ENCODE measurements at regions not wholly inside any gene's neighbourhood (a gene's known extent, or its start where the extent isn't known, plus 50 kb on each side); places are given as distances from the start of the nearest gene placed in this dataset.

DNA sequence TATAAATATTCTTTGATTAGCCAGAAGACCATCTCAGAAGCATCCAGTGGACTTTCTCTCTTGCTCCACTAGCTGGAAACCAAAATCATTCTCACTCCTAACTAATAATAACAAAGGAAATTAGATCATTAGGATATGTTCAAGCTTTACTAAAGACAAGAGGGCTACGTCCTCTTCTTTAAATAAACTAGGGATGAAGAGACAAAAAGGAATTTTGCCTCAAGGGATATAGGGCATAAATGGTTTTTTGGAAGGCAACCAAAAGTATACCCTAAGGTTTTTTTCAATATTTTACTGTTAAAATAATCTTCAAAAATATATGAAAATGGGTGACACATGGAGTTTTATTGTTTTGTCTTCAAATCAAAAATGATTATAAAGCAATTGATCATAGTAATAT lies 745.8 kb downstream of the MRPL39 start:
- no peak for DNase-seq

DNA sequence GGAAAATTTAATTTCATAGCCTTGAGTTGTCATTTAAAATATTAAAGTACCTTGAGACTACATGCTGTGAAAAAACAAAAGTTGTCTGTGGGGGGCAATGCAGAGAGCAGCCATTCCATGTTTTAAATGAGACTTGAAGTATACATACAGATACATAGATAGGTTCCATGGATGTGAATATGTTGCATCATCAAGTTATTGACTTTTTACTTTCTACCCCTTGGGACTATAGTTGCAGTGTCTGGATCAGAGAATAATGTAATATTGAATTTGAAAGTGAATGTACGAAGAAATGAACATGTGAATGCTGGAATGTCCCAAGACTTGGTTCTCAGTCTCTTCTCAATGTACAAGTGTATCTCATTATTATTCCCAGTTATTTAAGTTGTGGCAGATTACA lies 751.0 kb downstream of the MRPL39 start:
- DNase-seq, result no peak

DNA sequence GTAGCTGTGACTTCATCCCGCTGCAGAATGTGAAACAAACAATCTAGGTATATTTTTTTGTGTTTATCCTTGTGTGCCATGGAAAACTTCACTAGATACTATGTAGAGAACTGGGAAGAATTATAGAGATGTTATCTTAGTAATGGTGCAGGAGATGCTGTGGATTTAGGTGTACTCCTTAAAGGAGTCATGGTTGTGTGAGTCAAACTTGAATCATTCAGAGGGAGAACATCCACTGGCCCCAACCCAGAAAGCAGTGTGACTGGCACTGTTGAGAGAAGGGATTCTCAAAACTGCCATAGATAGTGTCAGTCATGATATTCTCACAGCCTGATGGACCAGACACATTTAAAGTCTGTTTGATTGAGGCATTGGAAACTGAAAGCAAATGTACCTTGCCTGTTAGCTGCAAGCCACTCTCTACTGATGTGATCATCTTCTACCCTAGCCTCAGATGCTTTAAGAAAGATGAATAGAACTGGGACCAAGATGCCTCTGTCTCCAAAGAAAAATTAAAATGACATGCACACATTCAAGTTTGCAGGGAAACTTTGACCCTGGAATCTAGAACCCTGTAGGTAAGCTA lies 754.6 kb downstream of the MRPL39 start:
- no peak for DNase-seq

DNA sequence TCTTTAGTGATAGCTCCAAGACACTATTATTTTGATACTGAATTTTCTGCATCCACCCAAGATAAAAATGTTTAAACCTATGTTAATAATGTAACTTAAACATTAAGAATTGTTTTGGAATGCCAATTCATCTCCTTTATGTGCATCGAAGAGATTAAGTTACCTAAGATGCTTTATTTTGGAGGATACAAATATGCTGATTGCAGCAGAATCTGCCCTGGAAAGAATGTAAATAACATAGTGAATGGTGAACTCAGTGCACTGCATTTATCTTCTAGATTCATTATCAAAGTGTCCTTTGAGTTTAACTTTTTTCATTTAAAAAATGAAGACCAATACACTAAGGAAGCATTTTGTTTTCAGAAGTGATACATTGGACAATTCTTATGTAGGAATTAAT lies 757.2 kb downstream of the MRPL39 start:
- DNase-seq, result no peak

DNA sequence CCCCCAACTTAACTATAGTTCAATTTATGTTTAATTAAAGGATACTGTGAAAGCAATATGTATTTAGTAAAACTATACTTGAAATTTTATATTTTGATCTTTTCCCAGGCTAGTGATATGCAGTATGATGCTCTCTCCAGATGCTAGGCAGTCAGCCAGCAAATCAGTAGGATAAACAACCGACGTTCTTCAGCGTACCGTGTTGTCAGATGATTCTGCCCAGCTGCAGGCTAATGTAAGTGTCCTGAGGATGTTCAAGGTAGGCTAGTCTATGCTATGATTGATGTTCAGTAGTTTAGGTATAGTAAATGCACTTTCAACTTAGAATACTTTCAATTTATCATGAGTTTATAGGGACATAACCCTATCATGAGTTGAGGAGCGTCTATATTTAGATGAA lies 762.6 kb downstream of the MRPL39 start:
- peak; percentile 32 for DNase-seq

DNA sequence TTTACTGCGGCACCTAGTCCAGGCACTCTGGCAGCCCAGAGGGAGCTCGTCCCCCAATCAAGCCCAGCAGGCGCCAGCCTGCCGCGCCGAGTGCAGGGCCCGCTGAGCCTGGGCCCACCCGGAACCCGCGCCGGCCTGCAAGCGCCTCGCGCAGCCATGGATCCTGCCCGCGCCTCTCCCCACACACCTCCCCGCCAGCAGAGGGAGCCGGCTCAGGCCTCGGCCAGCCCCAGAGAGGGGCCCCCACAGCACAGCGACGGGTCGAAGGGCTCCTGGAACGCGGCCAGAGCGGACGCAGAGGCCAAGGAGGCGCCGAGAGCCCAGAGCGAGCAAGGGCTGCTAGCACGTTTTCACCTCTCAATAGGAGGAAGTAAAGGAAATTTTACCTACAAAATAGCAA lies 767.0 kb downstream of the MRPL39 start:
- DNase-seq, result no peak

DNA sequence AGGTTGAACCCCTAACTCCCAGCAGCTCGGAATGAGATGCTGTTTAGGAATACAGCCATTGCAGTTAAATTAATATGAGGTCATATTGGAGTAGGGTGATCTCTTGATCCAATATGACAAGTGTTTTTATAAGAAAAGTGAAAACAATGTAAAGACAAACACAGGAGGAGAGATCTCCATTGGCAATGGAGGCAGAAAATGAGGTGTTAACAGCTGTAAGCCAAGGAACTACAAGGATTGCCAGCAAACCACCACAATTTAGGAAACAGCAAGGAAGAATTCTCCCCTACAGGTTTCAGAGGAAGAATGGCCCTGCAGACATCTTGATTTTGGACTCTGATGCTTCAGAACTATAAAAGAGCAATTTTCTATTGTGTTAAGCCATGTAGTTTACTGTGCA lies 774.3 kb downstream of the MRPL39 start:
- DNase-seq, result no peak

DNA sequence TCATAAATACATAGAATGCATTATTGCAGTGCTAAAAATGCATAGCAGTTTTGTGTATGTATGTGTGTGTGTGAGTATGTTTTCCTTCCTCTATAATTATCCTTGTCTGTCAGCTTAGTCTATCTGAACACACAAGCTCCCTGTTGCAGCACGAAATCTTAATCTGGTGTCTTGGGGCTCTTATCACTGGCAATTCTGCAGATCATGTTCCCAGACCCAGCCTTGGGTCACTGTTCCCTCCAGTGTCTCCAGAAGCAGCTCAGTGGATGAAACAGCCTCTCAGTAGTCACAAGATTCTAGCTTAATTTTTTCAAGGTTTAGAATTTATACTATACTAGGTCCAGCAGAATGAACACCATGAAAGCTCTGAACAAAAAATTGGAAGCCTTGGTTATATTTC lies 777.9 kb downstream of the MRPL39 start:
- DNase-seq, result no peak

DNA sequence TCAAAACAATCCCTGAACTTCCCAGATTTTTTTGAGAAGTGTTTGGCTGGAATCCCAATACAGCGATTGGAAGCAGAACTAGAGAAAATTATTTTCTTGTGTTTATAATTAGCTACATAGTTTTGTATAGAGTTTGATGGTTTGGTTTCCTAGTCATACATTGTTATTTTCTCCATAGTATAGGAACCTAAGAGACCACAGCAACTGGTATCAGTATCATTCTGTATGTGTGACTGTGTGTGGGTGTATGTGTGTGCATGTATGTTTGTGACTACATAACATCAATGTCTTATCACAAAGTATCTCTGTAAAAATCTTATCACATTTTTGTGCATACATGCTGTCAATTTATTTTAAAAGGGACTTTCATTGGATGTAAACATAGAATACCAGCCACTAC lies 780.5 kb downstream of the MRPL39 start:
- DNase-seq, result no peak

DNA sequence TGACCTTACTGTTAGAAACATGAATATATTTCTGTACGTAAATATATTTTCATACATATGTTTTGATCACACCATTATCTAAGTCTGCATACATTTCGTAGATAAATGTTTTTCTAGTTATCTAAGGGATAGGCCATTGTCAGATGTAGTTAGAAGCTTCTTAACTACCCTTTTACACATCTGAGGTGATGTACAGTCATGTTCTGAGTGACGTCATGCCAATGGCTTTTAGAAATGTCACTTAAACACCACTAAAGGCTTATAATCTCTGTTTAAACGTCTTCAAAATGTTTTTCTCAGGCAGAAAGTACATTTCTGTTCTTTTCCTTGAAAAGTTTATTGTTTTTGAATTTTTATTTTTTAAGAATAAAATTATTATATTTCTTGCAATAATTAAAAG lies 781.9 kb downstream of the MRPL39 start:
- DNase-seq, result no peak

DNA sequence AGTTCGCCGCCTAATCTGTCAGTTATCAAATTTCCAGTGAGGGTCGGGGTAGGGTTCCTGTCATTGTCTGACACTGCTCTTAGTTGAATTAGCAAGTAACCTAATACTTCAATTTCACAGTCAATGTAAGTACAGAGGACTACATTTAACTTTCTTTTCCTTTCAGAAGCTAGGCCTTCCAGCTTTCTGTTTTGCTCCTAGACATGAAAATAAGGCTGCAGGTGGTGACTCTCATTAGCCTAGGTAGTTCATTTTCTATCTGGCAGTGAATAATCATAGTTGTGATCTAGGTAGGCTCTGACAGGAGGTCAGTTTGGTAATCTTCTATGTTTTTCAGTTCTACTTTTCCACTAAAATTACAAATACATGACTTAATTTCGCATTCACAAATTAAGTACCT lies 783.1 kb downstream of the MRPL39 start:
- peak; percentile 15 for DNase-seq

DNA sequence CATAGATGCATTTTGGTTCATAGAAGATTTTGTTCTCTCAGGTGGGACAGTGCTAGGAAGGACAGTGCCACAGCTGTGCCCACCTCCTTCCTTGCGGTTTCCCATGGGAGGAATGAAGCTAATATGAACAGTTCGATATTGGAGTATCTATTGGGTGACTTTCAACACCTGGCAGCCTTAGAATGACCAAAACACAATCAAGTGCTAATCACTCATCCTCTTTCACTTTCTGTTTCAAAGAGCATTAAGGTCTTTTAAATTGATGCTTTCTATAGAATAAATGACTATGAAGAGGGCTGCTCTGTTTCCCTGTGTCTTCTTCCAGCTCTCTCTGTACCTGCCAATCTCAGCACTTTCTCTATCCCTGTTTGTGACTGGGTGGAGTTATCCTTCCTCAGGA lies 784.0 kb downstream of the MRPL39 start:
- no peak for DNase-seq

DNA sequence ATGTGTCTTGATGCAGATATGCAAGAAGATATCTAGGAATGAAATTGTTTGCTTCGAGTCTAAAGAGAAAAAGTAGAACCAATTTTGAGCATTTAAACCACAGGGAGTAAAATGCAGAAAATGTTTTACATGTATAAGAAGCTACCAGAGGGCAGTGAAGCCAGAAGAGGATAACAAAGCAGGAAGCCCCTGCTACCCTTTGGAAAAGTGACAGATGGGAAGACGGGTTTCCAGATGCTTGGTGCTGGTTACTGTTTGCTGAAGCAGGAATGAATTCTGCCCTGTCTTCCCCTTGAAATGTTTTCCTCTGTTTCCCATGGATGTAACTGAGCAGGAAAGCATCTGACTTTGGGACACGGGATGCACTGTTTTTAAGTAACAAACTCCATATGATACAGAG lies 822.2 kb downstream of the MRPL39 start:
- DNase-seq, result no peak

DNA sequence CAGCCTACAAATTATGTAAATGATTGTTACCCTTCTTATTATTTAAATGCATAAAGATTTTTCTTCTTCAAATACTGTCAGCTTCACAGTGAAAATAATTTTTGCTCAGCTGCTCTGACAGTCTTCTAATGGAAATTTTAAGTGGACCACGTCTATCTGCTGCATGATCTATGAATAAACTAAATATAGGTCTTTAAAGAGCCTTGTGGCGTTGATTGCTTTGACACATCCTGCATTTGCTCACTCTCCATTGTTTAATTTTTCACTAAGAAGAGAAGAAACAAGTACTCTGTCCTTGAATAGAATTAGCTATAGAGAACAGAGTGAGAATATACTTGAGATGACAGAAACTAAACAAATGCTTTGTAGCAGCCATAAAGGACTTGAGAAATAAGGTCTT lies 826.1 kb downstream of the MRPL39 start:
- peak; percentile 40 for DNase-seq

DNA sequence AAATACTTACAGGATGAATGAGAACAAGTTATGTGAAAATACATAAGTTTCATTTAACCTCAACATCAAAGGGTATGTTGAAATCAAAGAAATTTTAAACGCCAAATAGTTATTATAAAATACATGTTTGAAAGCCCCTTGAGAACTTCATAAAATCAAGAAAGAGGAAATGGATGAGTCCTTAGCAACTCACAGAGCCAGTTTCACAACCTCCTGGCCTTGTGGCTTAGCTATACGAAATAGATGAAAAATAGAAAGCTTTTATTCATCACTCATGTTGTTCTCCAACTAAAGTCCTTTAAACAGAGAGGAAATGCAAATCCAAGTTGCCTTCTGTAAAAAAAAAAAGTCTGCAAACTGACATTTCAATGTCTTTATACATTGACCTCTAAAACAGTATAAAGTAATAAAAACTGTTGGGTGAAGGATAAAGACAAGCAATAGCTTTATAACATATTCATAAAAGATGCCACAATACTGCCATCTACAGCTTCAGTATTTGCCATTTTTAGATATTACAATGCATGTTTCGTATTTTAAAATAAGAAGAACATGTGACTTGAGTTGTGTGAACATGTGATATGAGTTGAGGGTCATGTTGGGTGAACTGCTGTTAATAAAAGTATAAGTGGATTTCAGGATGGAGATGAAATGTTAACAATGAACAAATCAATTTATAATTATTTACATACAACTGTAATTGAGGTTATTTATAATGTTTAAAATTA lies 847.8 kb downstream of the MRPL39 start:
- peak; percentile 26 for DNase-seq

DNA sequence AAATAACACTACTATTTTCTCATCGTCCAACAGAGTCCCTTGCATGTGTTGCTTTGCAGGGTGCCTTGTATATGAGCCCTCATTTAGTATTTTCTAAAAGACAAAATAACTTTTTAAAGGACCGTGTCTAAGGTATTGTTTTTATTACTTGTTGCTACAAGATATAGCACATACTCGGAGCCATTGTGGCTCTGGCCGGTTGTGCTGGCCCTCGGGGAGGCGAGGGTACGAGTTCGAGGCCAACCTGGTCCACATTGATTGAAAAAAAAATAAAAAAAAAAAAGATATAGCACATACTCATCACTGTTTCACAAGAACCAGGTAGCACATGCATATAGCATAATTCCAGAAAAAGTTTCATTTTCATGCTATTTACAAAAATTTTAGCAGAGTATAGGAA lies 869.2 kb downstream of the MRPL39 start:
- no peak for DNase-seq

DNA sequence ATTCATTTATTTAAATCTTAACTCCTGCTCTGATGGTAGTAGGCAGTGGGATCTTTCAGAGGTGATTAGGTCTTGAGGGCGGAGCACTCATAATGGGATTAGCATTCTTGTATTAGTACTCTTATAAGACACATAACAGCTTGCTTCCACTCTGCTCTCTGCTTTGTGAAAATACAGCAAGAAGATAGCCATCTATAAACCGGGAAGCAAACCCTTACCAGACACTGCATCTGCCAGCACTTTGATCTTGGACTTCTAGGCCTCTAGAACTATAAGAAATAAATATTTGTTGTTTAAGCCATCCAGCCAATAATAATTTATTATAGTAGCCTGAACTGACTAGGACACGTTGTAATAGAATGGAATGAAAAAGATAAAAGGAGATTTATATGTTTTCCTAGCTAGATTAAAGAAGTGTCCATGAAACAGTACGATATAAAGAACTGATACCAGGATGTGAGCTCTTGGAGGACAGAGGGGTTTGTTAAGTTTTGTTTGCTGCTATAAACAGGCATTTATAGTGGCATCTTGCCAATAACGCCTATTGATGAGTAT lies 869.9 kb downstream of the MRPL39 start:
- no peak for DNase-seq

DNA sequence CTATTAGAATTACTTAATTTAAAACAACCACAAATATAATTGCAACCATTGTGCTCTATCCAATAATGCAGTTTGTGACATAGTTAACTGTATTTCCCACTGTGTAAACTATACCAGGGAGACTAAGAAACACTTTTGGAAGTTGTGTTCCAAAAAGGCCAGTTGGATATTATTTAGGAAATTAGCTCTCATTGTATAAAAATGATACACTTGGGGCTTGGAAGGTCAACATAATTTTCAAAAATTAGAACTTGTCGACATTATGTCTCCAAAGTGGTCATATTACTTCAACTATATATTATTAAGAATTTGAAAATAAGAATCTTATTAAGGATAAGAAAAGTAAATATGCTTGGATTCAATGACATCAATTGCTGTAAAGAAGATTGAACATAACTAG lies 876.6 kb downstream of the MRPL39 start:
- DNase-seq, result no peak

DNA sequence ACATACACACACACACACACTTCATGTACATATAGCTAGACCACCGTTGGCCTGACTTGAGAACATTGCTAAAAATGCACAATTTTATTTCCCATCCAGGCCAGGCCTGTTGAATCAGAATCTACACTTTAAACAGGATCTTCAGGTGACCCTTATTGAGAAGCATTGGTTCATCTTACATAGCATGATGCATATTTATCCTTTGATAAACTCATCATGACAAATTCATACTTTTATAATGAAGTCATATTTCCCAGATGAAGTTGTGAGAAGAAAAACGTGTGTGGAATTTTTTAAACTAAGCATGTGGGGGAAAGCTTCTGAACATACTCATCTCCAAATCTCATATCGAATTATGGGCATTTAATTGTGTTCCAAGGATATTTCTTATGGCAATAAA lies 877.7 kb downstream of the MRPL39 start:
- DNase-seq, result no peak

DNA sequence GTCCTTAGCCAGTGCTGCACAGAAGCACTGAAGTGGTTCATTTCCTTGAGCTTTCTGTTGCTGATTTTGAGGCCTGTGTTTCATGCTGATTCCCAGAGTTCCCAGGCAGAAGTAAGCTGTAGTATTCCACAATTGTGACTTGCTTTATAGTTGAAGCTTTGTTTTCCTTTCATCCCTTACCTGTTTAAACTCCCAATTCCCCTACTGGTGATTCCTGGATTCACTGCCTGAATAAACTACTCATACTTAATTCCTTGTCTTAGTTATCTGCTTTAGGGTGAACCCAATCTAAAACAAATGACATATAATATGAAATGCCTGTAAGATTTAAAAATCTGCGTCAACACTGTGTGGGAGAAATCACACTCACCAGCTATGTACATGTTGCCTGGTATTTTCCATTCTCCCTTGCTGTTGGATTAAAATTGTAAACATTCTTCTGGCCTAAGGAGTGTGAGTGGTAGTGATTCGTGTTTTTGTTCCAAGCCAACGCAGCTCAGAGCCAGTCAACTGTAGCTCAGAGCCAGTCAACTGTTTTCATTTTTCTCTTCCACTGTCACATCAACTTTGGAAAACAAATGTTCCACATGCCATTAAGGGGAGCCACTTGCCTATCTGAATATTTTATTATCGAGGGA lies 879.4 kb downstream of the MRPL39 start:
- DNase-seq, result no peak

DNA sequence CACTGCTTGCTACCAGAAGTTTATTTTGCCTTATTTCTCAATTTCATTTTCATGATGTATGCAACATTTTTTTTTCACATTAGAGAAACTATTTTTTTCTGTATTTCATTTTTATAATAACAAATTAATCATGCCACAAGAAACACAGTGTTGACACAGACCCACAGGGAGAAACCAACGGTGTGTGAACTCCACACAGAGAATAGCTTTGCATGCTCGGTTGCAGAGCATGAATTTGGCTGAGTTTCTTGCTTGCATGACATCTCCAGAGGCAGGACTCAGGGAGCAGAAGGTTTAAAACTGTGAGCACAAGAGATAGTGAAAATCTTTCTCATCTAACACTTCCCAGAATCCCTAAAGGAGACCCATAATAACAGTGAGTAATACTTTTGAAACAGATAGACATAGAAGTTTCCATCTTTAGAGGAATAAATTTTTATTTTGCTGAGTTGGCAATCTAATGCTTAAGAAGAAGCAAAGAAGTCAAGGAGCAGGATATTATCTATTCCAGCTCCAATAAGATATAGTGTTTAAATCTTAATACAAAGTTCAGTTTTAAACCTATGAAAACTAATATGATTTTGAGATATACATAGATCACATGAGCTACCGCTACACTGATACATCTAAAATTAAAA lies 890.9 kb downstream of the MRPL39 start:
- no peak for DNase-seq

DNA sequence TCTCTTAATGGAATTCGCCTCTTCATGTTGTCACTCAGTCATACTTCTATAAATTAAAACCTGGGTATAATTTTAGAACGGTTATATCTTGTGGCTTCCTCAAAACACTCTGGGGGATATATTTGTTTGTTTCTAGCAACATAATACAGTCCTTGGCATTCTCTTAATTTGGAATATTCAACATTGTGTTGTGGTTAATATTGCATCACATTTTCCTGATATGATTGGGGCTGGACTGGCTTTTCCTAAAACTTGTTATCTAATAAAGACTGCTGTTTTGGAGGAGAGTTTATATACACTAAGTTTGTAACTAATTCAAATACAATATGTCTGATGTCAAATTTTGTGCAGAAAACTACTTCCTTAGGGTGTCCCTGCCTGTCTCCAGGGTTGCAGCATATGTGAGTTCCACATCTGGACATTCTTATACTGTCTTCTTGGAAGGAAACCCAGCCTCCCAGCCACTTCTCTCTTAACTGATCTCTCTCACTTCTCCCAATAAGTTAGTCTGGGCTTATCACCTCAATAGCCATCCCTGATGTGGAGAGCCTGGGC lies 892.6 kb downstream of the MRPL39 start:
- no peak for DNase-seq

DNA sequence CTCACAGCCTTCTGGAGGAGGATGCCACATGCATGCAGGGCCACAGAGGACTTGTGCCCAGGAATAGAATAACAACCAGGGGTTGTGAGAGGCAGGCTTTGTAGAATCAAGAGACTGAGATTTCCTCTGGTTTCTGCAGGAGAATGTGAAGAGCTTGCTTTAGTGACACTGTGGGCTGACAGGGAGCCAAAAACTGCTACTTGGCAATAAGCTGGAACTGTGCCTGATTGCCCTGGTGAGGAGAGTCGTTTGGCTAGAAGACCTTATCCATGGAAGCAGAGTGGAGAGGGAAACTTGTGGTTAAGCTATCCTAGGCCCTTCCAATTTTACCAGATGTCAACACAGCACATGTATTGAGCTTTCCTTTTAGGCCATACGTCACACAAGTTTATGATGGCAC lies 902.1 kb downstream of the MRPL39 start:
- no peak for DNase-seq

DNA sequence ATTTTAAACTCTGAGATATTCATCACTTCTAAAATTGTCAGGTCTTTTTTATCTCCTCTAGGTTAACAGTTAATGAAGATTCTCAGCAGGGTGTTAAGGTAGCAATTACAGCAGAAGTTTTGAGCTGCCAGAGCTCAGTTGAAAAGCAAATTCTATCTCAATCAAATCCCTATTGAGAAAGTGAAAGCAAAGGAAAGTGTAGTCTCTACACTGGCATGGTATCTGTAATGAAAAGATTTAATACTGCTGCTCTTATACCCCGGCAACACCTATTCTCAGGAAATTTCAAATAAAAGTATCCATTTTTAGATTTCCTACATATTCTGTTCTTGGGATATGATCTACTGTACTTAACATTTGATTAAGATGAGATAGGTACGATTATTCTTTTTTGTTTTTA lies 913.5 kb downstream of the MRPL39 start:
- DNase-seq, result no peak
